ENCODE measurements at regions not wholly inside any gene's neighbourhood (a gene's known extent, or its start where the extent isn't known, plus 50 kb on each side); places are given as distances from the start of the nearest gene placed in this dataset.
"Not testable (repeated sequence)": the region's sequence is repeated elsewhere in the genome, so short reads cannot be mapped to it uniquely, and the experiment has no call there.

- DNase-seq (ENCODE audit: low read depth), result no peak
- H3K4me3 ChIP-seq (ENCODE audit: low read depth, low read length), result no peak overlapping the region
- TF ChIP-seq CTCF (conservative IDR thresholded peaks at IDR 0.05; ENCODE audit: low read depth, low read length), result no peak
These were observed 102.8 kb downstream of the SOX14 start for GRCh38 chr3:137866933-137867332.

GRCh38 chr3:137867611-137868010, 103.5 kb downstream of the SOX14 start:
- no peak for DNase-seq (ENCODE audit: low read depth)
- H3K4me3 ChIP-seq (ENCODE audit: low read depth, low read length), result no peak overlapping the region
- TF ChIP-seq CTCF (conservative IDR thresholded peaks at IDR 0.05; ENCODE audit: low read depth, low read length), result no peak

DNA sequence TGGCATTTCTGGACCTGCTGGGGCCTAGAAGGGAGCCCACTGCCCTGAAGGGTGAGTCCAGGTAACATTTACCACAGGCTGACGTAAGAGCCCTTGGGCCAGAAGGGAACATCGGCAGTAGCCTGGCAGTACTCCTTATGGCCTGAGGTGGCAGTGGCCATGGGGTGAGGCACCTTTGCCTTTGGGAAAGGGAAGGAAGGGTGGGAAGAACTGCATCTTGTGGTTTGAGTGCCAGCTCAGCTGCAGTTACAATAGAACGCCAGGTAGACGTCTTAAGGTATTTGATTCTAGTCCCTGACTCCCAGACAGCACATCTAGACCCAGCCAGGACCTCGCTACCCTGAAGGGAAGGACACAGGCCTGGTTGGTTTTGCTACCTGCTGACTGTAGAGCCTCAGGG, 104.9 kb downstream of the SOX14 start:
- no peak for TF ChIP-seq CTCF (conservative IDR thresholded peaks at IDR 0.05; ENCODE audit: low read depth, low read length)
- DNase-seq (ENCODE audit: low read depth), result no peak
- H3K4me3 ChIP-seq (ENCODE audit: low read depth, low read length), result no peak overlapping the region

DNA sequence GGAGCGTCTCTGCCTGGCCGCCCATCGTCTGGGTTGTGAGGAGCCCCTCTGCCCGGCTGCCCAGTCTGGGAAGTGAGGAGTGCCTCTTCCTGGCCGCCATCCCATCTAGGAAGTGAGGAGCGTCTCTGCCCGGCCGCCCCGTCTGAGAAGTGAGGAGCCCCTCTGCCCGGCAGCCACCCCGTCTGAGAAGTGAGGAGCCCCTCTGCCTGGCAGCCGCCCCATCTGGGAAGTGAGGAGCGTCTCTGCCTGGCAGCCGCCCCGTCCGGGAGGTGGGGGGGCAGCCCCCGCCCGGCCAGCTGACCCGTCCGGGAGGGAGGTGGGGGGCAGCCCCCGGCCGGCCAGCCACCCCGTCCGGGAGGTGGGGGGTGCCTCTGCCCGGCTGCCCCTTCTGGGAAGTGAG, 108.5 kb downstream of the SOX14 start:
- not testable (repeated sequence) for DNase-seq (ENCODE audit: low read depth); H3K4me3 ChIP-seq (ENCODE audit: low read depth, low read length)

GRCh38 chr3:137896842-137897241, 113.1 kb upstream of the CLDN18 start:
- H3K4me3 ChIP-seq (ENCODE audit: low read depth, low read length); DNase-seq (ENCODE audit: low read depth): not testable (repeated sequence)

- no peak overlapping the region for H3K4me3 ChIP-seq (ENCODE audit: low read depth, low read length)
- DNase-seq (ENCODE audit: low read depth), result no peak
- TF ChIP-seq CTCF (conservative IDR thresholded peaks at IDR 0.05; ENCODE audit: low read depth, low read length), result no peak
These were observed 102.8 kb upstream of the CLDN18 start for GRCh38 chr3:137906985-137907649.

DNA sequence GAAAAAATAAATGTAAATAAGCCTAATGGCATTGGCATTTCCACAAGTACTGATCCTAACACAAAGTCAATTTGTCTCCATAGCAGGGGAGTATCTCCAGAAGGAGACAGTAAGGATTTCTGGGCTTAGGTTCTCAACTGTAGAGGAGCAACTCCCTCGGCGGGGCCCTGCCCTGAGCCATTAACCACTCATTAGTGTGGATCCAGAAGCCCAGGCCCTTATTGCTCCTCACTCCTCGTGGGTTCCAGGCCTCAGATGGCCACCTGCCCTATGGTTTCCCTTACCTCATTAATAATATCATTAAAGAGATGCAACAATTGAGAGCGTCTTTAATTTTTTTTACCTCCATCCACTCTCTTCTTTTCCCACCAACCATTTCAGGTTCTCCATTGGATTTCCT, 85.3 kb upstream of the CLDN18 start:
- no peak overlapping the region for H3K4me3 ChIP-seq (ENCODE audit: low read depth, low read length)
- no peak for TF ChIP-seq CTCF (conservative IDR thresholded peaks at IDR 0.05; ENCODE audit: low read depth, low read length)
- no peak for DNase-seq (ENCODE audit: low read depth)

DNA sequence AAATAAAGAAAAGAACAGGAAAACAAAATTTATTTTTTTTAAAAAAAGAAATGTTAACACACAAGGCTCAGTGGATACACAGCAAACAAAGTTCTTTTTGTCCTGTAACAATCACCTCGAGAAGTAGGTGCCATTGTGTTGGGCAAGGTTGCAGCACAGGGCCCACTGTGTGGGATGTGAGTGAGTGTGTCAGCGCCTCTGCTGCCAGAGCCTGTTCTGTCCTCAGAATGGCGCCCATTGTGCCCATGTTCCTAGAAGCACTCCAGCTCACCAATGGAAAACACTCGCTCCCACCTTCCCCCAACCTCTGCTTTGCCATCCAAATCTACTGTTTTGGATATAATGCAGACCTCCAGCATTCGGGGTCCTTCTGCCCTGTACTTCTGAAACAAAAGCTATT, 84.9 kb upstream of the CLDN18 start:
- H3K4me3 ChIP-seq (ENCODE audit: low read depth, low read length), result no peak overlapping the region
- DNase-seq (ENCODE audit: low read depth), result no peak
- TF ChIP-seq CTCF (conservative IDR thresholded peaks at IDR 0.05; ENCODE audit: low read depth, low read length), result no peak
